Transverse colon (tissue), 4 donors: ENCODE measurements at regions not wholly inside any gene's neighbourhood (a gene's known extent, or its start where the extent isn't known, plus 50 kb on each side); places are given as distances from the start of the nearest gene placed in this dataset.

Experiments
- DNase-seq: peaks from one replicate; pipeline ENCODE4 v3.0.0-alpha.2; 2019
- H3K27ac ChIP-seq, 4 donors: fragments of 200-600 bp; sonication (generic); 2 replicates each; pipeline ENCODE4 v1.5.1; 2016 to 2018; ENCODE audit warnings: inconsistent platforms in 4 of 4
- H3K27me3 ChIP-seq: fragments of 200-600 bp; sonication (generic); 2 replicates; pipeline ENCODE4 v1.5.1; 2017; ENCODE audit warnings: inconsistent platforms
- H3K36me3 ChIP-seq, 4 donors: fragments of 200-600 bp; sonication (generic); 2 replicates each; pipeline ENCODE4 v1.5.1; 2017 to 2019; ENCODE audit warnings: inconsistent platforms in 4 of 4
- H3K4me1 ChIP-seq, 4 donors: fragments of 200-600 bp; sonication (generic); 2 replicates each; pipeline ENCODE4 v1.5.1; 2017 to 2020; ENCODE audit warnings: inconsistent platforms in 4 of 4
- H3K4me3 ChIP-seq, 4 donors: fragments of 200-600 bp; sonication (generic); 1 replicate in 1 of 4; 2 replicates in 3 of 4; pipeline versions ENCODE4 v1.5.1 to v1.6.1; 2017 to 2019; ENCODE audit warnings: inconsistent platforms in 4 of 4
- H3K9me3 ChIP-seq, 2 donors: fragments of 200-600 bp; sonication (generic); 2 replicates each; pipeline ENCODE4 v1.5.1; 2017 to 2019; ENCODE audit warnings: inconsistent platforms in 2 of 2
- CTCF ChIP-seq, 5 experiments: fragments of 200-600 bp in 3 of 5; fragments of 450-650 bp in 2 of 5; sonication (generic) in 3 of 5; IDR thresholded peaks; 1 replicate in 2 of 5; 2 replicates in 3 of 5; pipeline ENCODE4 v1.5.1; 2016 to 2017; ENCODE audit warnings: antibody characterized with exemption in 5 of 5, inconsistent platforms in 3 of 5, mild to moderate bottlenecking in 2 of 5, moderate library complexity in 1 of 5
- EP300 ChIP-seq: sonication (generic); formaldehyde crosslinking; IDR thresholded peaks from one replicate; pipeline ENCODE4 v1.6.1; 2017; ENCODE audit warnings: antibody characterized with exemption, low read depth
- POLR2A ChIP-seq: fragments of 450-650 bp; IDR thresholded peaks from one replicate; pipeline ENCODE4 v1.6.1; 2016; ENCODE audit warnings: antibody characterized with exemption, mild to moderate bottlenecking, moderate library complexity
- POLR2AphosphoS5 ChIP-seq, 3 donors: sonication (generic); formaldehyde crosslinking; IDR thresholded peaks; one replicate each; pipeline ENCODE4 v1.6.1; 2016; ENCODE audit warnings: antibody characterized with exemption in 3 of 3
- WGBS, 2 donors: methylation state at CpG; one replicate each; pipeline ENCODE4 v1.1.5; 2018; ENCODE audit warnings: low coverage in 1 of 2; 5-methylcytosine and 5-hydroxymethylcytosine counted together
- in situ Hi-C, 4 donors: fragments of 200-750 bp; cut with MboI; loops; one replicate each; pipeline versions ENCODE4 v1.15.0 to v1.15.1; 2017; ENCODE audit warnings: low sequenced_read_pairs in 3 of 4, low pct_ligation_motif_present in 1 of 4, low pct_unique_long_range_greater_than_20kb in 1 of 4
- intact Hi-C: fragments of 100-400 bp; cut with DNase I; formaldehyde crosslinking; loops from one replicate; pipeline ENCODE4 v1.15.1; 2023; ENCODE audit warnings: low total_unique reads

DNA sequence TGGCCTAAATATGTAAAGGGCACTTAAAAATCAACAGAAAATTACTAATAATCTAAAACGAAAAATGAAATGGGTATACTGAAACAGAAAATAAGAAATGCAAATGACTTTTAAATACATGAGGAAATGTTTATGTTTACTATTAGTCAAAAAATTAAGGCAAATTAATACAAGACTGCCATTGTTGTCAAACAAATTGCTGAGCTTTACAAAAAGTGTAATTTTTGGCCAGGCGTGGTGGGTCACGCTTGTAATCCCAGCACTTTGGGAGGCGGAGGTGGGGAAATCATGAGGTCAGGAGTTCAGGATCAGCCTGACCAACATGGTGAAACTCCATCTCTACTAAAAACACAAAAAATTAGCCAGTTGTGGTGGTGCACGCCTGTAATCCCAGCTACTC lies 343.9 kb upstream of the SGO1 start:
- Histone ChIP-seq H3K9me3 (no peaks in the 10 kb centered on the region), H3K27me3 (no peaks in the 10 kb centered on the region), H3K4me1 (no peaks in the 10 kb centered on the region), H3K27ac (no peak overlapping the region), H3K4me3 (no peak overlapping the region), H3K36me3 (no peaks in the 10 kb centered on the region)
- whole genome bisulfite sequencing, 2 donors: 76% methylated on average over 5 of the region's 5 CpGs
- intact Hi-C loops: no loop called here
- DNase-seq: no peak
- in situ Hi-C loops: no loop called here
- TF ChIP-seq EP300 (no peak), POLR2A (no peak), POLR2AphosphoS5 (IDR thresholded peaks at IDR 0.05) (no peak), CTCF (IDR thresholded peaks at IDR 0.05) (no peak)

DNA sequence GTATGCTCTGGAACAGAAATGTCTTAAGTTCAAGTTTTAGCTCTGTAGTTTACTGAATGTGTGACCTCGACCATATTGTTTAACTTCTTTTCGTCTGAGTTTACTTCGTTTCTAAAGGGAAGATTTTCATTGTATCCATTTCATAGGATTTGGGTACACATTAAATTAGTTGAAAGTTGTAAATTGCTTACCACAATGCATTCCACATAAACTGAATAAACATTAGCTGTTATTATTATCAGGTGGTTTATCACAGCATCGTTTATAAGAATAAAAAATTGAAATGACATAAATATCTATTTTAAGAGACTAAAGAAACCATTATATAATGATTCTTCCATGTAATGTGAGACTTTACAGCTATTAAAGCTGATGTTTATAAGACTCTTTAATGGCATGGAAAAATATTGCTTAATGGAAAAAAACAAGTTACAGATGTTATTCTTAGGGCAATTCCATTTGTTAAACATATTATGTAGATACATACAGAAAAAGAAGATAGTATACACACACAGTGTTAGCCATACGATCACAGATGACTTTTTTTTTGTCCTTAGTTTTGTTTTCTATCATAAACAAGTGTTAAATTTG lies 342.3 kb upstream of the SGO1 start:
- in situ Hi-C loops: no loop called here
- no peak for TF ChIP-seq CTCF (IDR thresholded peaks at IDR 0.05)
- TF ChIP-seq POLR2AphosphoS5 (IDR thresholded peaks at IDR 0.05): no peak
- no peak for TF ChIP-seq EP300
- no peak for TF ChIP-seq POLR2A

GRCh38 chr3:20527368-20527767 lies 341.4 kb upstream of the SGO1 start:
- Histone ChIP-seq H3K27ac (no peak overlapping the region), H3K9me3 (no peaks in the 10 kb centered on the region), H3K36me3 (no peaks in the 10 kb centered on the region), H3K4me1 (no peaks in the 10 kb centered on the region), H3K4me3 (no peak overlapping the region), H3K27me3 (no peaks in the 10 kb centered on the region)
- intact Hi-C loops (no loop called here), in situ Hi-C loops (no loop called here)
- no peak for DNase-seq
- whole genome bisulfite sequencing, 2 donors: 69 to 86% methylated on average over 1 of the region's 1 CpG
- TF ChIP-seq POLR2AphosphoS5 (IDR thresholded peaks at IDR 0.05) (no peak), EP300 (no peak), POLR2A (no peak), CTCF (IDR thresholded peaks at IDR 0.05) (no peak)

More for the DNA sequence above, 342.3 kb upstream of the SGO1 start:
- no peaks in the 10 kb centered on the region for H3K9me3 ChIP-seq
- no peak overlapping the region for H3K4me3 ChIP-seq
- intact Hi-C loops: no loop called here
- no peak for DNase-seq
- no peaks in the 10 kb centered on the region for H3K4me1 ChIP-seq
- H3K27ac ChIP-seq: no peak overlapping the region
- WGBS, 2 donors: 20 to 46% methylated on average over 5 of the region's 5 CpGs
- H3K27me3 ChIP-seq: no peaks in the 10 kb centered on the region
- H3K36me3 ChIP-seq: no peaks in the 10 kb centered on the region

DNA sequence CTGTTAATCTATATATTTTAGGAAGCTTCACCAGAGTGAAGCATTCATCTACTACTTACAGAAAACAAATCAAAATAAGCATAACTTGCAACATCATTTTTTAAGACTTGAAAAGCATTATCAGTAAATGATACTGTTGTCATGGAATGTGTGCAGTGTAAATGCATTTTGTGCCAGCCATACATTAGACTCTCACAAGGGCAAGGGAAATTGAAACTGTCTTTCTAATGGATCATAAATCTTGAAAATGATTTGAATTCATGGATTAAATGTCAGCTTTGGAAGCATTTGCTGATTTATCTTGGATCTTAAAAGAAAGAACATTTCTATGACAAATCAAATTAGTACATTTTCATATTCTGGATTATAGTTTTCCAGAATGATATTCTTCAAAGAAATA lies 338.3 kb upstream of the SGO1 start:
- intact Hi-C loops: no loop called here
- in situ Hi-C loops: loop anchor here in 1 of 4 donors (25.0 kb wide), 1 partner anchor 963 kb away; no protein-coding TSS in a partner anchor

More for the DNA sequence above, 338.3 kb upstream of the SGO1 start:
- H3K9me3 ChIP-seq: no peaks in the 10 kb centered on the region
- no peak for DNase-seq
- H3K36me3 ChIP-seq: no peaks in the 10 kb centered on the region
- H3K27ac ChIP-seq: no peak overlapping the region
- no peak overlapping the region for H3K4me3 ChIP-seq
- H3K4me1 ChIP-seq: no peaks in the 10 kb centered on the region
- H3K27me3 ChIP-seq: no peaks in the 10 kb centered on the region
- TF ChIP-seq CTCF (IDR thresholded peaks at IDR 0.05): no peak
- TF ChIP-seq POLR2AphosphoS5 (IDR thresholded peaks at IDR 0.05): no peak
- no peak for TF ChIP-seq POLR2A
- no peak for TF ChIP-seq EP300
